GM23248 (cell line): ENCODE measurements at regions not wholly inside any gene's neighbourhood (a gene's known extent, or its start where the extent isn't known, plus 50 kb on each side); places are given as distances from the start of the nearest gene placed in this dataset.

Experiments used
- DNase-seq: peaks from one replicate; pipeline ENCODE4 v3.0.0-alpha.2; 2015
- H2AFZ ChIP-seq: fragments of 200-600 bp; sonication (generic); 2 replicates; pipeline ENCODE4 v1.6.1; 2016; ENCODE audit warnings: antibody characterized with exemption
- H3F3A ChIP-seq: fragments of 200-600 bp; sonication (generic); 2 replicates; pipeline ENCODE4 v1.6.1; 2016; ENCODE audit warnings: mild to moderate bottlenecking, antibody characterized with exemption, mixed run types; ENCODE audit not compliant: insufficient read depth
- H3K27ac ChIP-seq: fragments of 200-600 bp; sonication (generic); 2 replicates; pipeline ENCODE4 v1.5.1; 2016; ENCODE audit warnings: mild to moderate bottlenecking
- H3K27me3 ChIP-seq: fragments of 200-600 bp; sonication (generic); replicated peaks from 2 replicates; pipeline ENCODE4 v1.6.1; 2016; ENCODE audit warnings: mild to moderate bottlenecking; ENCODE audit not compliant: insufficient read depth
- H3K36me3 ChIP-seq: fragments of 200-600 bp; sonication (generic); 2 replicates; pipeline ENCODE4 v1.6.1; 2016; ENCODE audit warnings: low read depth, mild to moderate bottlenecking
- H3K4me1 ChIP-seq: fragments of 200-600 bp; sonication (generic); 2 replicates; pipeline ENCODE4 v1.6.1; 2016; ENCODE audit warnings: mild to moderate bottlenecking; ENCODE audit not compliant: insufficient read depth
- H3K4me2 ChIP-seq: fragments of 200-600 bp; sonication (generic); one replicate; pipeline ENCODE4 v1.6.1; 2016; ENCODE audit warnings: mild to moderate bottlenecking; ENCODE audit not compliant: unreplicated experiment
- H3K4me3 ChIP-seq: fragments of 200-600 bp; sonication (generic); 2 replicates; pipeline ENCODE4 v1.5.1; 2016; ENCODE audit warnings: mild to moderate bottlenecking
- H3K79me2 ChIP-seq: fragments of 200-600 bp; sonication (generic); 2 replicates; pipeline ENCODE4 v1.6.1; 2016; ENCODE audit warnings: mild to moderate bottlenecking; ENCODE audit not compliant: insufficient read depth
- H3K9ac ChIP-seq: fragments of 200-600 bp; sonication (generic); 2 replicates; pipeline ENCODE4 v1.6.1; 2016; ENCODE audit warnings: mild to moderate bottlenecking
- H3K9me2 ChIP-seq: fragments of 200-600 bp; sonication (generic); 2 replicates; pipeline ENCODE4 v1.6.1; 2016; ENCODE audit warnings: mixed run types, mild to moderate bottlenecking, moderate library complexity; ENCODE audit not compliant: insufficient read depth
- H3K9me3 ChIP-seq: fragments of 200-600 bp; sonication (generic); one replicate; pipeline ENCODE4 v1.6.1; 2017; ENCODE audit warnings: low read depth
- H4K20me1 ChIP-seq: fragments of 200-600 bp; sonication (generic); 2 replicates; pipeline ENCODE4 v1.6.0; 2016; ENCODE audit not compliant: insufficient read depth
- EZH2 ChIP-seq: fragments of 200-600 bp; sonication (generic); IDR thresholded peaks from 2 replicates; pipeline ENCODE4 v1.6.1; 2018; ENCODE audit warnings: antibody characterized with exemption, mild to moderate bottlenecking; ENCODE audit not compliant: insufficient read depth, poor library complexity, severe bottlenecking
- EZH2phosphoT487 ChIP-seq: fragments of 200-600 bp; sonication (generic); IDR thresholded peaks from 2 replicates; pipeline ENCODE4 v1.6.1; 2018; ENCODE audit warnings: antibody characterized with exemption, moderate library complexity, mild to moderate bottlenecking, low read depth; ENCODE audit not compliant: insufficient read depth
- WGBS, 2 experiments: methylation state at CpG; one replicate each; pipeline ENCODE4 v1.1.6; 2015 to 2017; ENCODE audit warnings: low lambda C conversion rate in 2 of 2, low coverage in 1 of 2; ENCODE audit errors: missing lambda C conversion rate in 2 of 2; 5-methylcytosine and 5-hydroxymethylcytosine counted together
- in situ Hi-C: fragments of 300-500 bp; cut with MboI; formaldehyde crosslinking; loops from 2 replicates; pipeline ENCODE4 v1.15.0; 2020

- H3K9me2 ChIP-seq, result no peaks in the 10 kb centered on the region
- peak; percentile 81 for DNase-seq
These were observed 109.4 kb downstream of the SMIM20 start for GRCh38 chr4:26023203-26023972.

DNA sequence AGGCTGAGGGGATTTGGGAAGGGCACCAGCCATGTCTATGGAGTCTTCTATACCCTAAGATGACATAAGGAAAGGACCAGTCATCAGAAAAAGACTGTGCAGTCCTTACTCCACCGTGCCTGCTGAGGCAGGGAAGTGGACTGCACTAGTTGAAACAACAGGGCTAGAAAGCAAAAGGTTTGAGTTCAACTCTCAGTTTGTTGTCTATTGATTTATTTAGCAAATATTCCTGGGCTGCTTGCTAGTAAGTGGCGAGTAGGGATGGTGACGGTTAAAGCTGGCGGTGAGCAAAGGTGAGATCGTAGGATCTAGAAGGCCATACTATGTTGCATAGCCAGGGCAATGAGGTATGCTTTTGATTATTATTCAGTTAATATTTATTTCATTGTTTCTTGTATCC lies 110.1 kb downstream of the SMIM20 start:
- no peaks in the 10 kb centered on the region for H3K9me3 ChIP-seq
- no peaks in the 10 kb centered on the region for H4K20me1 ChIP-seq
- H3K4me1 ChIP-seq, result peaks cover 46% of the 10 kb centered on the region
- no peak overlapping the region for H2AFZ ChIP-seq
- TF ChIP-seq EZH2 (no peak), EZH2phosphoT487 (no peak)
- H3K27me3 ChIP-seq, result no peaks in the 10 kb centered on the region
- no peak overlapping the region for H3K9ac ChIP-seq
- no peak for DNase-seq
- H3K4me3 ChIP-seq, result no peak overlapping the region
- H3K9me2 ChIP-seq, result no peaks in the 10 kb centered on the region
- no peaks in the 10 kb centered on the region for H3K36me3 ChIP-seq
- no peak overlapping the region for H3K27ac ChIP-seq
- in situ Hi-C loops, result no loop called here
- peaks cover 30% of the 10 kb centered on the region for H3F3A ChIP-seq
- 97 to 100% methylated on average over 5 of the region's 5 CpGs for WGBS, 2 experiments
- H3K4me2 ChIP-seq, result no peak overlapping the region
- no peaks in the 10 kb centered on the region for H3K79me2 ChIP-seq

More at GRCh38 chr4:26023203-26023972, 109.4 kb downstream of the SMIM20 start:
- no peaks in the 10 kb centered on the region for H4K20me1 ChIP-seq
- peaks cover 43% of the 10 kb centered on the region for H3K4me1 ChIP-seq
- H3K27me3 ChIP-seq, result no peaks in the 10 kb centered on the region
- H3K4me3 ChIP-seq, result peak overlapping the region; percentile 52; the same call in 1 of the 2 replicates
- H3F3A ChIP-seq, result peaks cover 30% of the 10 kb centered on the region
- no peak for TF ChIP-seq EZH2
- TF ChIP-seq EZH2phosphoT487, result no peak
- peak overlapping the region; percentile 78 for H3K27ac ChIP-seq
- peak overlapping the region; percentile 67; the same call in 1 of the 2 replicates for H3K9ac ChIP-seq
- no peaks in the 10 kb centered on the region for H3K36me3 ChIP-seq
- 46 to 49% methylated on average over 11 of the region's 11 CpGs for WGBS, 2 experiments
- in situ Hi-C loops, result no loop called here
- H3K79me2 ChIP-seq, result no peaks in the 10 kb centered on the region
- no peaks in the 10 kb centered on the region for H3K9me3 ChIP-seq
- 0 out of 2 replicates have a peak overlapping the region, but pooled peaks have one; percentile 4 for H2AFZ ChIP-seq
- H3K4me2 ChIP-seq, result peak overlapping the region; percentile 78

DNA sequence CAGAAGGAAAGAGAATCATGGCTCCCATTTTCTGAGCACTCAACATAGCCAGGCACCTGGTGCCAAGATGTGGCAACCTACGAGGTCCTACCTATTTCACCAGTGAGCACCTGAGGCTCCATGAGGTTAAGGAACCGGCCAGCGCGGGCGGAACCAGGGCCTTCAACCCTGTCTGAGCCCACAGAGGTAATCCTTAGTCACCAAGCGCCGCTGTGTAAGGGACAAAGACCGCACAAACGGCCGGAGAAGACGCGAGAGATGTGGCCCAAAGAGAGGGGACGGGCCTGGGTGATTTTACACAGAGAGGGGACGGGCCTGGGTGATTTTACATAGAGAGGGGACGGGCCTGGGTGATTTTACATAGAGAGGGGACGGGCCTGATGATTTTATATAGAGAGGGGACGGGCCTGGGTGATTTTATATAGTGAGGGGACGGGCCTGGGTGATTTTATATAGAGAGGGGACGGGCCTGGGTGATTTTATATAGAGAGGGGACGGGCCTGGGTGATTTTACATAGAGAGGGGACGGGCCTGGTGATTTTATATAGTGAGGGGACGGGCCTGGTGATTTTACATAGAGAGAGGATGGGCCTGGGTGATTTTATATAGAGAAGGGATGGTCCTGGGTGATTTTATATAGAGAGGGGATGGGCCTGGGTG lies 114.2 kb downstream of the SMIM20 start:
- WGBS, 2 experiments, result 84 to 92% methylated on average over 15 to 22 of the region's 22 CpGs
- no peak for TF ChIP-seq EZH2phosphoT487
- TF ChIP-seq EZH2, result no peak
- Histone ChIP-seq H3F3A (peaks cover 25% of the 10 kb centered on the region), H3K9me3 (no peaks in the 10 kb centered on the region), H3K9me2 (no peaks in the 10 kb centered on the region), H3K4me3 (no peak overlapping the region), H3K27me3 (no peaks in the 10 kb centered on the region), H3K4me2 (no peak overlapping the region), H3K36me3 (no peaks in the 10 kb centered on the region), H3K4me1 (peaks cover 30% of the 10 kb centered on the region), H3K79me2 (no peaks in the 10 kb centered on the region), H2AFZ (peak overlapping the region; percentile 55; the same call in 1 of the 2 replicates), H3K27ac (no peak overlapping the region), H3K9ac (peak overlapping the region; percentile 16; the same call in 1 of the 2 replicates), H4K20me1 (no peaks in the 10 kb centered on the region)
- in situ Hi-C loops, result loop anchor here (25.0 kb wide), 1 partner anchor 384 kb away; no protein-coding TSS in a partner anchor
- no peak for DNase-seq

- peaks cover 27% of the 10 kb centered on the region for H3F3A ChIP-seq
- DNase-seq, result peak; percentile 82
- H3K9me3 ChIP-seq, result no peaks in the 10 kb centered on the region
- H3K4me3 ChIP-seq, result no peak overlapping the region
- H3K9ac ChIP-seq, result peak overlapping the region; percentile 16; the same call in 1 of the 2 replicates
- in situ Hi-C loops, result loop anchor here (25.0 kb wide), 1 partner anchor 383 kb away; no protein-coding TSS in a partner anchor
- H3K4me2 ChIP-seq, result peak overlapping the region; percentile 4
- TF ChIP-seq EZH2, result no peak
- no peak for TF ChIP-seq EZH2phosphoT487
- no peaks in the 10 kb centered on the region for H3K27me3 ChIP-seq
- peak overlapping the region; percentile 55; the same call in 1 of the 2 replicates for H2AFZ ChIP-seq
- H3K4me1 ChIP-seq, result peaks cover 28% of the 10 kb centered on the region
- no peaks in the 10 kb centered on the region for H3K79me2 ChIP-seq
- H3K9me2 ChIP-seq, result no peaks in the 10 kb centered on the region
- no peaks in the 10 kb centered on the region for H3K36me3 ChIP-seq
- 15 to 30% methylated on average over 19 to 39 of the region's 39 CpGs for WGBS, 2 experiments
- no peaks in the 10 kb centered on the region for H4K20me1 ChIP-seq
- no peak overlapping the region for H3K27ac ChIP-seq
These were observed 115.0 kb downstream of the SMIM20 start for GRCh38 chr4:26028793-26029567.
